ENCODE measurements at regions not wholly inside any gene's neighbourhood (a gene's known extent, or its start where the extent isn't known, plus 50 kb on each side); places are given as distances from the start of the nearest gene placed in this dataset.

DNA sequence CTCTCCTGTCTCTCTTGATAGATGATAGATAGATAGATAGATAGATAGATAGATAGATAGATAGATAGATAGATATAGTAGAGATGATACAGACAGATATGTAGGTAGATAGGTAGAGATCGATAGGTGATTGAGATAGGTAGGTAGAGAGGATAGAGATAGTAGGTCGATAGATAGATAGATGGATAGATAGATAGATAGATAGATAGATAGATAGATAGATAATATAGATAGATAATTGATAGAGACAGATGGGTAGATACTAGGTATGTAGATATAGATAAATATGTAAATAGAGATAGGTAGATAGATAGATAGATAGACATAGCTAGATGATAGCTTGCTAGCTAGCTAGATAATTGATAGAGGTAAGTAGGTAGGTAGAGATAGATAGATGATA lies 1154.2 kb upstream of the AUTS2 start:
- no peaks in the 10 kb centered on the region for H3K4me1 ChIP-seq
- TF ChIP-seq, protein P1, sequence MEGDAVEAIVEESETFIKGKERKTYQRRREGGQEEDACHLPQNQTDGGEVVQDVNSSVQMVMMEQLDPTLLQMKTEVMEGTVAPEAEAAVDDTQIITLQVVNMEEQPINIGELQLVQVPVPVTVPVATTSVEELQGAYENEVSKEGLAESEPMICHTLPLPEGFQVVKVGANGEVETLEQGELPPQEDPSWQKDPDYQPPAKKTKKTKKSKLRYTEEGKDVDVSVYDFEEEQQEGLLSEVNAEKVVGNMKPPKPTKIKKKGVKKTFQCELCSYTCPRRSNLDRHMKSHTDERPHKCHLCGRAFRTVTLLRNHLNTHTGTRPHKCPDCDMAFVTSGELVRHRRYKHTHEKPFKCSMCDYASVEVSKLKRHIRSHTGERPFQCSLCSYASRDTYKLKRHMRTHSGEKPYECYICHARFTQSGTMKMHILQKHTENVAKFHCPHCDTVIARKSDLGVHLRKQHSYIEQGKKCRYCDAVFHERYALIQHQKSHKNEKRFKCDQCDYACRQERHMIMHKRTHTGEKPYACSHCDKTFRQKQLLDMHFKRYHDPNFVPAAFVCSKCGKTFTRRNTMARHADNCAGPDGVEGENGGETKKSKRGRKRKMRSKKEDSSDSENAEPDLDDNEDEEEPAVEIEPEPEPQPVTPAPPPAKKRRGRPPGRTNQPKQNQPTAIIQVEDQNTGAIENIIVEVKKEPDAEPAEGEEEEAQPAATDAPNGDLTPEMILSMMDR (IDR thresholded peaks at IDR 0.05): no peak
- no peaks in the 10 kb centered on the region for H3K27me3 ChIP-seq
- H3K9me3 ChIP-seq: no peaks in the 10 kb centered on the region
- no peak overlapping the region for H3K27ac ChIP-seq
- no peak for DNase-seq
- H3K4me3 ChIP-seq: no peak overlapping the region
- intact Hi-C loops (cut with DNase I; ENCODE audit: low total_unique reads): no loop called here
- H3K36me3 ChIP-seq: no peaks in the 10 kb centered on the region

DNA sequence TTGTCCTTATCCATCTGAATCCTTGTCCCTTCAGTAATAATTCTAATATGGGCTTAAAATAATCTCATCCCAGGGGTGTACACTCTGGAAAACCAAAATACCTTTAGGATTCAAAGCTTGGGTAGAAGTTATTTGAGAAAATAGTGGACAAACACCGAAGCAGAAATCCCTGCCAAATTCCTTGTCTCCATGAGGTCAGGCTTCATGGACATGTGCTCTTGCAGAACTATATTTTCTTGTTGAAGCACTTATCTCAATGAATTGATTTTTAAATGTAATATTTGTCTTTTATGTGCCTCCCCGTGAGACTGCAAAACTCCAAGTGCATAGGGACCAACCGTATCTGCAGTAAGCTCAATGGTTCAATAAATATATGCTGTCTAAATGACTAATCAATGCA lies 1153.3 kb upstream of the AUTS2 start:
- Histone ChIP-seq H3K9me3 (no peaks in the 10 kb centered on the region), H3K36me3 (no peaks in the 10 kb centered on the region), H3K27ac (no peak overlapping the region), H3K4me3 (no peak overlapping the region), H3K4me1 (no peaks in the 10 kb centered on the region), H3K27me3 (no peaks in the 10 kb centered on the region)
- intact Hi-C loops (cut with DNase I; ENCODE audit: low total_unique reads): no loop called here
- TF ChIP-seq, protein P1 (IDR thresholded peaks at IDR 0.05): no peak
- DNase-seq: no peak

DNA sequence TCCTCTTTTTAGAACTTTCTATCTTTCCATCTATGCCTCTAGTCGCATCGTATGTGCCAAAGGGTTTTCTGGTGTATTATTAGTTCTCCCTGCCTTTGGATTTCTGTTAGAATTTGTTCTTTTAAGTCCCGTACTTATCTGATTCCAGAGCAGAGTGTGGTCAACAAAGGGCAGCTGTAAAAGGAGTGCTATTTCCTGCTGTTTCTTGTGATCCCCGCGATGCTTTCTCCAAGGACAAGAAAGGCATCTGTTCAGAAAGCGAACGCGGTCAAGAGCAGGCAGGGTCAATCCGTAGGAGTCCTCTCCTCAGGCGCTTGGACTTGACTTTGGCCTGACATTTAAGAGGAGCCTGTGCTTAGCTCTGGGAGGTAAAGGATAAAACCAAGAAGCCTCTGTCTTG lies 1152.1 kb upstream of the AUTS2 start:
- H3K27ac ChIP-seq: no peak overlapping the region
- no peaks in the 10 kb centered on the region for H3K4me1 ChIP-seq
- no peaks in the 10 kb centered on the region for H3K9me3 ChIP-seq
- no peak for DNase-seq
- TF ChIP-seq, protein P1 (IDR thresholded peaks at IDR 0.05): no peak
- H3K36me3 ChIP-seq: no peaks in the 10 kb centered on the region
- intact Hi-C loops (cut with DNase I; ENCODE audit: low total_unique reads): no loop called here
- H3K27me3 ChIP-seq: no peaks in the 10 kb centered on the region
- H3K4me3 ChIP-seq: no peak overlapping the region

DNA sequence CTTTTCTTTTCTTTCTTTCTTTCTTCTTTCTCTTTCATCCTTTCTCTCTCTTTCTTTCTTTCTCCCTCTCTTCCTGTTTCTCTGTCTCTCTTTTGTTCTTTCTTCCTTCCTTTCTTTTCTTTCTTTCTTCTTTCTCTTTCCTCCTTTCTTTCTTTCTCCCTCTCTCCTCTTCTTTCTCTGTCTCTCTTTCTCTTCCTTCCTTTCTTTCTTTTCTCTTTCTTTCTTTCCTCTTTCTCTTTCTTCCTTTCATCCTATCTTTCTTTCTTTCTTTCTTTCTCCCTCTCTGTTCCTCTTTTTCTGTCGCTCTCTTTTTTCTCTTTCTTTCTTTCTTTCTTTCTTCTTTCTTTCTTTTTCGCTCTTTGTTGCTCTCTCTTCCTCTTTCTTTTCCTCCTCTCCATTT lies 1149.2 kb upstream of the AUTS2 start:
- H3K4me3 ChIP-seq: no peak overlapping the region
- H3K27me3 ChIP-seq: peaks cover 0 to 7% of the 10 kb centered on the region in 2 donors
- TF ChIP-seq, protein P1 (IDR thresholded peaks at IDR 0.05): no peak

DNA sequence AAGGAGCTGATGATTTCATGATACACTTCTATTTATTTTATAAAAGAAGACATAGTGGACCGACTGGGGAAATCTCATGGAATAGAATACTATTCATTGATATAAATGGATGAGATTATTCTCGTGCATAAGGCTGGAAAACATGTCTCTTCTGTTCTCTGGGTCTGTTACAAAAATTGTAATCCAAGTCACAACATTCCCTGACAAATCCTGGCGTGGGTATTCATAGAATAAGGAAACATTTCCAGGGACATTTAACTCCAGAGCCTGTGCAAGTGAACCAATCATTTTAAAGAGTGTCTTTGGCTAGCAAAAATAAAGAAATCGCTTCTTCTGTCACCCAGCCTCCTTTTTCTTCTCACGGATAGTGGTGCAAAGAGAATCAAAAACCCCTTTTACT lies 1148.5 kb upstream of the AUTS2 start:
- no peaks in the 10 kb centered on the region for H3K9me3 ChIP-seq
- peaks cover 0 to 7% of the 10 kb centered on the region in 2 donors for H3K27me3 ChIP-seq
- H3K4me3 ChIP-seq: no peak overlapping the region
- DNase-seq: no peak
- no peaks in the 10 kb centered on the region for H3K4me1 ChIP-seq
- no peak overlapping the region for H3K27ac ChIP-seq
- intact Hi-C loops (cut with DNase I; ENCODE audit: low total_unique reads): no loop called here
- no peaks in the 10 kb centered on the region for H3K36me3 ChIP-seq
- TF ChIP-seq, protein P1 (IDR thresholded peaks at IDR 0.05): no peak

More for the DNA sequence above, 1149.2 kb upstream of the AUTS2 start:
- H3K9me3 ChIP-seq: no peaks in the 10 kb centered on the region
- no peak overlapping the region for H3K27ac ChIP-seq
- no peaks in the 10 kb centered on the region for H3K36me3 ChIP-seq
- no peak for DNase-seq
- intact Hi-C loops (cut with DNase I; ENCODE audit: low total_unique reads): no loop called here
- H3K4me1 ChIP-seq: no peaks in the 10 kb centered on the region

DNA sequence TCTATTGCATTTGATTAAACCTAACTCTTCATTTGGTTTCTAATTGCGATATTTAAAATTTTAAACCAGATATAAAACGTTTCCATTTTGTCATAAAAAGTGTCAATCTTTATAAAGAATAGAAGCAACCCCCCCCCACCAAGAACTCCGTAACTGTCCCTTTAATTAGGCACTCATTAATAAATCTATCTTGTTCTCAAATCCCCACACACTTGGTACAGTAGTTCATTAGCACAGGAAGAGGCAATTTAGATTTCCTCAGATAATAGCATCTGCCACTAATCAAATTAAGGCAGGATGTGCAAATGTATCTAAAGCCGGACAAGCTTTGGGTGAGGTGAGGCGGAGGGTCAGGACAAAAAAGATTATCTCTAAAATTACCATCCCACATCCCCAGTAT lies 1143.3 kb upstream of the AUTS2 start:
- H3K27ac ChIP-seq: no peak overlapping the region
- H3K36me3 ChIP-seq: no peaks in the 10 kb centered on the region
- H3K4me3 ChIP-seq: no peak overlapping the region
- TF ChIP-seq, protein P1 (IDR thresholded peaks at IDR 0.05): no peak
- intact Hi-C loops (cut with DNase I; ENCODE audit: low total_unique reads): no loop called here
- H3K4me1 ChIP-seq: no peaks in the 10 kb centered on the region
- DNase-seq: no peak
- H3K9me3 ChIP-seq: no peaks in the 10 kb centered on the region
- H3K27me3 ChIP-seq: peaks cover 0 to 9% of the 10 kb centered on the region in 2 donors
